ENCODE measurements at regions not wholly inside any gene's neighbourhood (a gene's known extent, or its start where the extent isn't known, plus 50 kb on each side); places are given as distances from the start of the nearest gene placed in this dataset.
"Not testable (repeated sequence)": the region's sequence is repeated elsewhere in the genome, so short reads cannot be mapped to it uniquely, and the experiment has no call there.

DNA sequence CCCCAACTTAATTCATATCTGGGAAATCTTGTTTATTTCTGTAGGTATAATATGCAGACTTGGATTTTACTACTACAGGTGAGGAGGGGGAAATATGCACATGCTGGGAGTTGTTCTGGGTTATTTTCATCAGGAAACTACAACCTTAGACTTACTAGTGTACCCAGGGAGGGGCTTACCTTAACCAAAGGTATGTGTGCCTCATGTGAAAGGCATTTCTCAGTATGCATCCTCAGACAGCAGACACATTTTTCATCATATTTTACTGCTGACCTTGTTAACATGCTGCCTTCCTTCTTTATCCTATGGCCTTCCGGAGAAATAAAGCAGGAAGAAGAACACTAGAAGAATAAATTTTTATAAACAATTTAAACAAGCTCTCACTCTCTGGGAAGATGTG lies 214.9 kb downstream of the SPANXN4 start (continued):
- TF ChIP-seq, protein P1, sequence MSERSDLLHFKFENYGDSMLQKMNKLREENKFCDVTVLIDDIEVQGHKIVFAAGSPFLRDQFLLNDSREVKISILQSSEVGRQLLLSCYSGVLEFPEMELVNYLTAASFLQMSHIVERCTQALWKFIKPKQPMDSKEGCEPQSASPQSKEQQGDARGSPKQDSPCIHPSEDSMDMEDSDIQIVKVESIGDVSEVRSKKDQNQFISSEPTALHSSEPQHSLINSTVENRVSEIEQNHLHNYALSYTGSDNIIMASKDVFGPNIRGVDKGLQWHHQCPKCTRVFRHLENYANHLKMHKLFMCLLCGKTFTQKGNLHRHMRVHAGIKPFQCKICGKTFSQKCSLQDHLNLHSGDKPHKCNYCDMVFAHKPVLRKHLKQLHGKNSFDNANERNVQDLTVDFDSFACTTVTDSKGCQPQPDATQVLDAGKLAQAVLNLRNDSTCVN (tag by site-specific recombination; optimal IDR thresholded peaks at IDR 0.05), result no peak
- TF ChIP-seq ZNF324 (tag by site-specific recombination; IDR thresholded peaks at IDR 0.05) (no peak), GLI2 (tag by site-specific recombination; IDR thresholded peaks at IDR 0.05; ENCODE audit: borderline replicate concordance, low read depth) (no peak), ZNF335 (tag by site-specific recombination; conservative IDR thresholded peaks at IDR 0.05) (no peak)
- TF ChIP-seq, protein P2, sequence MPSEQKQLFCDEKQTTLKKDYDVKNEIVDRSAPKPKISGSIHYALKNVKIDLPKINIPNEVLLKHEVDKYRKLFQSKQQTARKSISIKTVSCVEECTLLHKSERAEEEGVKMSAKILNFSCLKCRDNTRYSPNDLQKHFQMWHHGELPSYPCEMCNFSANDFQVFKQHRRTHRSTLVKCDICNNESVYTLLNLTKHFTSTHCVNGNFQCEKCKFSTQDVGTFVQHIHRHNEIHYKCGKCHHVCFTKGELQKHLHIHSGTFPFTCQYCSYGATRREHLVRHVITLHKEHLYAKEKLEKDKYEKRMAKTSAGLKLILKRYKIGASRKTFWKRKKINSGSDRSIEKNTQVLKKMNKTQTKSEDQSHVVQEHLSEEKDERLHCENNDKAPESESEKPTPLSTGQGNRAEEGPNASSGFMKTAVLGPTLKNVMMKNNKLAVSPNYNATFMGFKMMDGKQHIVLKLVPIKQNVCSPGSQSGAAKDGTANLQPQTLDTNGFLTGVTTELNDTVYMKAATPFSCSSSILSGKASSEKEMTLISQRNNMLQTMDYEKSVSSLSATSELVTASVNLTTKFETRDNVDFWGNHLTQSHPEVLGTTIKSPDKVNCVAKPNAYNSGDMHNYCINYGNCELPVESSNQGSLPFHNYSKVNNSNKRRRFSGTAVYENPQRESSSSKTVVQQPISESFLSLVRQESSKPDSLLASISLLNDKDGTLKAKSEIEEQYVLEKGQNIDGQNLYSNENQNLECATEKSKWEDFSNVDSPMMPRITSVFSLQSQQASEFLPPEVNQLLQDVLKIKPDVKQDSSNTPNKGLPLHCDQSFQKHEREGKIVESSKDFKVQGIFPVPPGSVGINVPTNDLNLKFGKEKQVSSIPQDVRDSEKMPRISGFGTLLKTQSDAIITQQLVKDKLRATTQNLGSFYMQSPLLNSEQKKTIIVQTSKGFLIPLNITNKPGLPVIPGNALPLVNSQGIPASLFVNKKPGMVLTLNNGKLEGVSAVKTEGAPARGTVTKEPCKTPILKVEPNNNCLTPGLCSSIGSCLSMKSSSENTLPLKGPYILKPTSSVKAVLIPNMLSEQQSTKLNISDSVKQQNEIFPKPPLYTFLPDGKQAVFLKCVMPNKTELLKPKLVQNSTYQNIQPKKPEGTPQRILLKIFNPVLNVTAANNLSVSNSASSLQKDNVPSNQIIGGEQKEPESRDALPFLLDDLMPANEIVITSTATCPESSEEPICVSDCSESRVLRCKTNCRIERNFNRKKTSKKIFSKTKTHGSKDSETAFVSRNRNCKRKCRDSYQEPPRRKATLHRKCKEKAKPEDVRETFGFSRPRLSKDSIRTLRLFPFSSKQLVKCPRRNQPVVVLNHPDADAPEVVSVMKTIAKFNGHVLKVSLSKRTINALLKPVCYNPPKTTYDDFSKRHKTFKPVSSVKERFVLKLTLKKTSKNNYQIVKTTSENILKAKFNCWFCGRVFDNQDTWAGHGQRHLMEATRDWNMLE (tag by site-specific recombination; conservative IDR thresholded peaks at IDR 0.05; ENCODE audit: low read depth), result no peak

DNA sequence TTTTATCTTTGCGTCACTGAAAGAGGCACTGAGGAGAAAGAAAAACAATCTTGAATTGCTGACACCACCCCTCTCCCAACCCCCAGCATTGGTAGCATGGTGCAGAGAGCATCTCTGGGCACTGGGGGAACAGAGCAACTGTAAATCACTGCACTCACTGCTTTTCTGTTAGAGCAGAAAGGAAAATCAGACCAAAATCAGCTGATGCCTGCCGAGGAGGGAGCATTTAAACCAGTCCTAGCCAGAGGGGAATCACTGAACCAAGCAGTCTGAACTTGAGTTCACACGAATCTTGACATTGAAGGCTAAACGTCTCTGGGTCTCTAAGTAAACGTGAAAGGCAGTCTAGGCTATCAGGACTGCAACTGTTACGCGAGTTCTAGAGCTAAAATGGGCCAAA lies 205.8 kb downstream of the SPANXN4 start:
- Histone ChIP-seq H3K4me1 (ENCODE audit: control insufficient read depth, insufficient read depth, low read length) (no peaks in the 10 kb centered on the region), H3K9me3 (ENCODE audit: control insufficient read depth, insufficient read depth, low read depth, low read length) (no peaks in the 10 kb centered on the region), H3K4me3 (ENCODE audit: low read depth, low read length) (no peak overlapping the region), H3K27ac (ENCODE audit: extremely low read depth, low read depth, low read length) (no peak overlapping the region), H3K36me3 (ENCODE audit: control insufficient read depth in 2 of 2, insufficient read depth in 1 of 2, low read length in 2 of 2) (no peaks in the 10 kb centered on the region)
- no peak for TF ChIP-seq ZXDB (tag by site-specific recombination; IDR thresholded peaks at IDR 0.05)
- no peak for TF ChIP-seq ZBTB8A (tag by site-specific recombination; IDR thresholded peaks at IDR 0.05)
- TF ChIP-seq ZFP69B (tag by site-specific recombination; IDR thresholded peaks at IDR 0.05), result no peak
- ChIA-PET POLR2A (no interaction called here), CTCF (no interaction called here)

- H3K9me3 ChIP-seq (ENCODE audit: control insufficient read depth, insufficient read depth, low read depth, low read length); POLR2A ChIA-PET; H3K4me1 ChIP-seq (ENCODE audit: control insufficient read depth, insufficient read depth, low read length); H3K4me3 ChIP-seq (ENCODE audit: low read depth, low read length); H3K36me3 ChIP-seq (ENCODE audit: control insufficient read depth in 2 of 2, insufficient read depth in 1 of 2, low read length in 2 of 2); H3K27ac ChIP-seq (ENCODE audit: extremely low read depth, low read depth, low read length): not testable (repeated sequence)
- CTCF ChIA-PET, result interaction anchor here (0.6 kb wide), 1 partner anchor 462 kb away, joined by 3 read pairs; no protein-coding TSS in a partner anchor
These were observed 202.9 kb downstream of the SPANXN4 start for GRCh38 chrX:143228600-143228999.

GRCh38 chrX:143206966-143207365 lies 181.2 kb downstream of the SPANXN4 start:
- ChIA-PET POLR2A (no interaction called here), CTCF (interaction anchor here (0.7 kb wide), 2 partner anchors 27 to 1411 kb away, joined by 3 read pairs; no protein-coding TSS in a partner anchor)
- no peaks in the 10 kb centered on the region for H3K4me1 ChIP-seq (ENCODE audit: control insufficient read depth, insufficient read depth, low read length)
- no peak overlapping the region for H3K27ac ChIP-seq (ENCODE audit: extremely low read depth, low read depth, low read length)
- no peaks in the 10 kb centered on the region for H3K36me3 ChIP-seq (ENCODE audit: control insufficient read depth in 2 of 2, insufficient read depth in 1 of 2, low read length in 2 of 2)
- no peaks in the 10 kb centered on the region for H3K9me3 ChIP-seq (ENCODE audit: control insufficient read depth, insufficient read depth, low read depth, low read length)
- no peak overlapping the region for H3K4me3 ChIP-seq (ENCODE audit: low read depth, low read length)
- TF ChIP-seq ZNF423 (tag by site-specific recombination; IDR thresholded peaks at IDR 0.05), result no peak
- TF ChIP-seq ZNF701 (tag by site-specific recombination; IDR thresholded peaks at IDR 0.05), result no peak
- TF ChIP-seq ZNF747 (tag by site-specific recombination; IDR thresholded peaks at IDR 0.05), result no peak
- TF ChIP-seq, protein P3, sequence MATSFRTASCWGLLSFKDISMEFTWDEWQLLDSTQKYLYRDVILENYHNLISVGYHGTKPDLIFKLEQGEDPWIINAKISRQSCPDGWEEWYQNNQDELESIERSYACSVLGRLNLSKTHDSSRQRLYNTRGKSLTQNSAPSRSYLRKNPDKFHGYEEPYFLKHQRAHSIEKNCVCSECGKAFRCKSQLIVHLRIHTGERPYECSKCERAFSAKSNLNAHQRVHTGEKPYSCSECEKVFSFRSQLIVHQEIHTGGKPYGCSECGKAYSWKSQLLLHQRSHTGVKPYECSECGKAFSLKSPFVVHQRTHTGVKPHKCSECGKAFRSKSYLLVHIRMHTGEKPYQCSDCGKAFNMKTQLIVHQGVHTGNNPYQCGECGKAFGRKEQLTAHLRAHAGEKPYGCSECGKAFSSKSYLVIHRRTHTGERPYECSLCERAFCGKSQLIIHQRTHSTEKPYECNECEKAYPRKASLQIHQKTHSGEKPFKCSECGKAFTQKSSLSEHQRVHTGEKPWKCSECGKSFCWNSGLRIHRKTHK (tag by site-specific recombination; IDR thresholded peaks at IDR 0.05), result no peak
- no peak for TF ChIP-seq ZNF248 (tag by site-specific recombination; IDR thresholded peaks at IDR 0.05)
- TF ChIP-seq SP2 (tag by site-specific recombination; IDR thresholded peaks at IDR 0.05), result no peak
- TF ChIP-seq, protein P4, sequence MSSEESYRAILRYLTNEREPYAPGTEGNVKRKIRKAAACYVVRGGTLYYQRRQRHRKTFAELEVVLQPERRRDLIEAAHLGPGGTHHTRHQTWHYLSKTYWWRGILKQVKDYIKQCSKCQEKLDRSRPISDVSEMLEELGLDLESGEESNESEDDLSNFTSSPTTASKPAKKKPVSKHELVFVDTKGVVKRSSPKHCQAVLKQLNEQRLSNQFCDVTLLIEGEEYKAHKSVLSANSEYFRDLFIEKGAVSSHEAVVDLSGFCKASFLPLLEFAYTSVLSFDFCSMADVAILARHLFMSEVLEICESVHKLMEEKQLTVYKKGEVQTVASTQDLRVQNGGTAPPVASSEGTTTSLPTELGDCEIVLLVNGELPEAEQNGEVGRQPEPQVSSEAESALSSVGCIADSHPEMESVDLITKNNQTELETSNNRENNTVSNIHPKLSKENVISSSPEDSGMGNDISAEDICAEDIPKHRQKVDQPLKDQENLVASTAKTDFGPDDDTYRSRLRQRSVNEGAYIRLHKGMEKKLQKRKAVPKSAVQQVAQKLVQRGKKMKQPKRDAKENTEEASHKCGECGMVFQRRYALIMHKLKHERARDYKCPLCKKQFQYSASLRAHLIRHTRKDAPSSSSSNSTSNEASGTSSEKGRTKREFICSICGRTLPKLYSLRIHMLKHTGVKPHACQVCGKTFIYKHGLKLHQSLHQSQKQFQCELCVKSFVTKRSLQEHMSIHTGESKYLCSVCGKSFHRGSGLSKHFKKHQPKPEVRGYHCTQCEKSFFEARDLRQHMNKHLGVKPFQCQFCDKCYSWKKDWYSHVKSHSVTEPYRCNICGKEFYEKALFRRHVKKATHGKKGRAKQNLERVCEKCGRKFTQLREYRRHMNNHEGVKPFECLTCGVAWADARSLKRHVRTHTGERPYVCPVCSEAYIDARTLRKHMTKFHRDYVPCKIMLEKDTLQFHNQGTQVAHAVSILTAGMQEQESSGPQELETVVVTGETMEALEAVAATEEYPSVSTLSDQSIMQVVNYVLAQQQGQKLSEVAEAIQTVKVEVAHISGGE (tag by site-specific recombination; conservative IDR thresholded peaks at IDR 0.05; ENCODE audit: low read depth), result no peak
- no peak for TF ChIP-seq ZNF16 (tag by site-specific recombination; IDR thresholded peaks at IDR 0.05; ENCODE audit: low read depth)
- no peak for TF ChIP-seq TCF7L2 (IDR thresholded peaks at IDR 0.05; ENCODE audit: borderline replicate concordance, low read depth, low read length)
- TF ChIP-seq ZNF366 (tag by site-specific recombination; conservative IDR thresholded peaks at IDR 0.05), result no peak
